ENCODE measurements at regions not wholly inside any gene's neighbourhood (a gene's known extent, or its start where the extent isn't known, plus 50 kb on each side); places are given as distances from the start of the nearest gene placed in this dataset.

- TF ChIP-seq, protein P1, sequence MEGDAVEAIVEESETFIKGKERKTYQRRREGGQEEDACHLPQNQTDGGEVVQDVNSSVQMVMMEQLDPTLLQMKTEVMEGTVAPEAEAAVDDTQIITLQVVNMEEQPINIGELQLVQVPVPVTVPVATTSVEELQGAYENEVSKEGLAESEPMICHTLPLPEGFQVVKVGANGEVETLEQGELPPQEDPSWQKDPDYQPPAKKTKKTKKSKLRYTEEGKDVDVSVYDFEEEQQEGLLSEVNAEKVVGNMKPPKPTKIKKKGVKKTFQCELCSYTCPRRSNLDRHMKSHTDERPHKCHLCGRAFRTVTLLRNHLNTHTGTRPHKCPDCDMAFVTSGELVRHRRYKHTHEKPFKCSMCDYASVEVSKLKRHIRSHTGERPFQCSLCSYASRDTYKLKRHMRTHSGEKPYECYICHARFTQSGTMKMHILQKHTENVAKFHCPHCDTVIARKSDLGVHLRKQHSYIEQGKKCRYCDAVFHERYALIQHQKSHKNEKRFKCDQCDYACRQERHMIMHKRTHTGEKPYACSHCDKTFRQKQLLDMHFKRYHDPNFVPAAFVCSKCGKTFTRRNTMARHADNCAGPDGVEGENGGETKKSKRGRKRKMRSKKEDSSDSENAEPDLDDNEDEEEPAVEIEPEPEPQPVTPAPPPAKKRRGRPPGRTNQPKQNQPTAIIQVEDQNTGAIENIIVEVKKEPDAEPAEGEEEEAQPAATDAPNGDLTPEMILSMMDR (IDR thresholded peaks at IDR 0.05; ENCODE audit: insufficient read depth, low read depth, low read length): no peak
- ChIA-PET POLR2A (no interaction called here), CTCF (interaction anchor here (1.1 kb wide), 2 partner anchors 11 to 123 kb away, joined by 3 to 5 read pairs; no protein-coding TSS in a partner anchor)
- no peak overlapping the region for H3K4me3 ChIP-seq (ENCODE audit: low read depth, low read length)
- DNase-seq (ENCODE audit: low read depth): no peak
- peaks cover 1% of the 10 kb centered on the region; the same call in 1 of the 2 replicates for H3K36me3 ChIP-seq (ENCODE audit: control insufficient read depth, insufficient read depth, low read length)
- H3K27me3 ChIP-seq (ENCODE audit: control insufficient read depth, insufficient read depth, low read length): no peaks in the 10 kb centered on the region
Measured at GRCh38 chr2:120948662-120949011, 213.0 kb downstream of the GLI2 start.

DNA sequence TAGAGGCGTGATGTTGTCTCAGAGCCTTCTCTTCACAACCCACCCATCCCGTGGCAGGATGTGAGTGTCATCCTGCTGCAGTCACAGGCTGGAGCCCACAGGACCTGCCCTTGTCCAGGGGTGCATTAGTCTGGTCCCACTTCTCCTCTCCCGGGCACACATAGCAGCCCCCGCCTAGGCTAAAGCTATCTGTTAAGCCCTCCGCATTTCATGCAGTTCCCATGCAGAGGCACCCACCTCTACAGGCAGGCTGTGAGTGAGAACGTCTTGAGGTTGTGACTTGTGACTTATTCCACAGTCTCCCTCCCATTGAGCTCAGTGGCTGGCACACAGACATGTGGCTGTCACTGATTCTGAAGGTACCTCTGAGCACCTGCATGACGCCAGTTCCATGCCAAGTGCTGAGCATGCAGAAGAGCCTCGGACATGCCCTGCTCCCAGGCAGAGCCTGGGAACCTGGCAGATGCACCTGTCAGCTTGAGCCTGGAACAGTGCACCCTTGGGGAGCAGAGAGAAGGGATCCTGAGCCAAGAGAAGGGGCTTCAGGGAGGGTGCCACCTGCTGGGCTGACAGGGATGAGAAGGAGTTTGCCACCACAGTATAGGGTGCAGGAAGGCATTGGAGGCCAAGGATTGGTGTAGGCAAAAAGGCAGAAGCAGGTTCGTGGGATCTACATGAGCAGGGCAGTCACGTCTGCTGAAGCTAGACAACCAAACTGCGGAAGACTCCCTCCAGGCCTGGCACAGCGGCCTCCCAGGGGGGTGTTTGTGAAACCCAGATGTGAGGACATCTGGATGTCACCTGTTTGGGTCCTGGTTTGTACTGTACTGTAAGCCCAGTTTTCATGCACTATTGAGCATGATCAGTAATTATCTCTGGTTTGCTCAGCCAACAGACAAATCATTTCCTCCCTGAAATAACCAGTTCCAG lies 213.6 kb downstream of the GLI2 start:
- Histone ChIP-seq H3K4me3 (ENCODE audit: low read depth, low read length) (no peak overlapping the region), H3K27me3 (ENCODE audit: control insufficient read depth, insufficient read depth, low read length) (no peaks in the 10 kb centered on the region), H3K36me3 (ENCODE audit: control insufficient read depth, insufficient read depth, low read length) (peaks cover 1% of the 10 kb centered on the region; the same call in 1 of the 2 replicates)
- TF ChIP-seq, protein P1 (IDR thresholded peaks at IDR 0.05; ENCODE audit: insufficient read depth, low read depth, low read length): peak; percentile 43
- DNase-seq (ENCODE audit: low read depth): no peak
- ChIA-PET POLR2A (no interaction called here), CTCF (interaction anchor here (1.1 to 1.4 kb wide), 3 partner anchors 9 to 122 kb away, joined by 3 to 5 read pairs (median 4); no protein-coding TSS in a partner anchor)

- no peak overlapping the region for H3K4me3 ChIP-seq (ENCODE audit: low read depth, low read length)
- peaks cover 2% of the 10 kb centered on the region for H3K36me3 ChIP-seq (ENCODE audit: control insufficient read depth, insufficient read depth, low read length)
- no peak for DNase-seq (ENCODE audit: low read depth)
- no peaks in the 10 kb centered on the region for H3K27me3 ChIP-seq (ENCODE audit: control insufficient read depth, insufficient read depth, low read length)
- ChIA-PET POLR2A (no interaction called here), CTCF (interaction anchor here (0.6 to 1.4 kb wide), 4 partner anchors 8 to 240 kb away, joined by 3 to 4 read pairs (median 3); no protein-coding TSS in a partner anchor)
- TF ChIP-seq, protein P1 (IDR thresholded peaks at IDR 0.05; ENCODE audit: insufficient read depth, low read depth, low read length): no peak
Measured at GRCh38 chr2:120949957-120950590, 214.4 kb downstream of the GLI2 start.

DNA sequence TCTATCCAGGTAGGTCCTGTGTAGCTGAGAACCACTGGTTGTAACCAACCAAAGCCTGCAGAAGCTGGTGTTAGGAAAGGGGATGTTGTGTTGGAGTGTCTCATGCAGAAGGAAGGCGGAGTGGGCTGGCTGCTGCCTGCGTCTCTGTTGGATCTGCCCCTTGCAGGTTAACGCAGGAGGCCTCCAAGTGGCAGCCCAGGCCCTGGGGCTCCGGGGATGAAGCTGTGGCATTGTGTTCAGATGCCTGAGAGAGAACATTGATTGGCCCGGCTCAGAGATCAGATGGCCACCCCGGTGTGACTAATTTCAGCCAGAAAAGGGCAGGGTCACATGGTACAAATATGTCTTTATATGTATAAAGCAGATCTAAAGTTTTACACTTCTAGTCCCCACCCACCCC lies 216.0 kb downstream of the GLI2 start:
- Histone ChIP-seq H3K4me3 (ENCODE audit: low read depth, low read length) (no peak overlapping the region), H3K27me3 (ENCODE audit: control insufficient read depth, insufficient read depth, low read length) (no peaks in the 10 kb centered on the region), H3K36me3 (ENCODE audit: control insufficient read depth, insufficient read depth, low read length) (peaks cover 8% of the 10 kb centered on the region)
- ChIA-PET CTCF (interaction anchor here (0.9 to 2.2 kb wide), 2 partner anchors 9 to 256 kb away, joined by 3 to 5 read pairs; no protein-coding TSS in a partner anchor), POLR2A (no interaction called here)
- TF ChIP-seq, protein P1 (IDR thresholded peaks at IDR 0.05; ENCODE audit: insufficient read depth, low read depth, low read length): no peak
- DNase-seq (ENCODE audit: low read depth): no peak

GRCh38 chr2:120952318-120952717 lies 216.7 kb downstream of the GLI2 start:
- H3K4me3 ChIP-seq (ENCODE audit: low read depth, low read length): no peak overlapping the region
- CTCF ChIA-PET: interaction anchor here (2.2 kb wide), 1 partner anchor 256 kb away, joined by 5 read pairs; no protein-coding TSS in a partner anchor
- POLR2A ChIA-PET: no interaction called here
- no peaks in the 10 kb centered on the region for H3K27me3 ChIP-seq (ENCODE audit: control insufficient read depth, insufficient read depth, low read length)
- no peak for DNase-seq (ENCODE audit: low read depth)
- peaks cover 8% of the 10 kb centered on the region for H3K36me3 ChIP-seq (ENCODE audit: control insufficient read depth, insufficient read depth, low read length)
- TF ChIP-seq, protein P1 (IDR thresholded peaks at IDR 0.05; ENCODE audit: insufficient read depth, low read depth, low read length): no peak

Measured in BJ (cell line).